Glomerular visceral epithelial cell (primary cell): ENCODE measurements at regions not wholly inside any gene's neighbourhood (a gene's known extent, or its start where the extent isn't known, plus 50 kb on each side); places are given as distances from the start of the nearest gene placed in this dataset.

Experiments used
- DNase-seq: peaks from one replicate; pipeline ENCODE4 v3.0.0-alpha.2; 2016; ENCODE audit errors: extremely low spot score

DNA sequence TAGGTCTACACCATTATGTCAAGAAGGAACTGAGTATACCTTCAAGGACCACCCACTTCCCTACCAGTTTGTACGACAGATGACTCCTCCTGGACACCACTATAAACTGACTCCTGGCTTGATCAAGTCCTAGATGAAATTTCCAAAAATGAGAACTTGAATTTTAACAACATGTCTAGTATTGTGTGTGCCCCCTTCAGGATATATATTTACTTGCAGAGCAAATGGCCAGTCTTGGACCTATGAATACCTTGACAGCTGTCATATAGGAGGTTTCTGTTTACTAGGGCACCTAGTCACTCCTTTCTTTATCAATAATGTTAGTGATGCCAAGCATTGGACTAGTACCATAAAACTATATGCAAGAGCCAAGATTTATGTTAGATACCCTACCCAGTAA is 94.1 kb upstream of the TMEM26 start:
- no peak for DNase-seq

- no peak for DNase-seq
Observed at GRCh38 chr10:61545170-61545569, 92.0 kb upstream of the TMEM26 start.

- no peak for DNase-seq
Observed at GRCh38 chr10:61543831-61544230, 90.7 kb upstream of the TMEM26 start.

DNA sequence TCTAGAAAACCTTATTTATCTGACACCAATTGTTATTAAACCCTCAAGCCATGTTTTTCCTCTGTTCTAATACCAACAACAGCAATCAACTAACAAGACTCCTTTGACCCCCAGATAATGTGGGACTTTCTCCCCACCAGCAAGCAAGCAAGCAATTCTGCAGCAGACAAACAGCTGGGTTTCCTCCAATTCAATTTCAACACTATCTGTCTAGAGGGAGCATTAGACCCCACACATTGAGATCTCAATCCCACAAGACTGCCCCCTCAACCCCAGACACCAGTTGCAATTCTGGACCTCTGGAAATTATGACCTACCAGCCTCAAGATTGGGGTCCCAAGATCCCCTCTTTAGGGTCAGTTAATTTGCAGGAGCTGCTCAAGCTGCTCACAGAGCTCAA is 89.4 kb upstream of the TMEM26 start:
- DNase-seq: no peak

- no peak for DNase-seq
Observed at GRCh38 chr10:61541960-61542359, 88.8 kb upstream of the TMEM26 start.

DNA sequence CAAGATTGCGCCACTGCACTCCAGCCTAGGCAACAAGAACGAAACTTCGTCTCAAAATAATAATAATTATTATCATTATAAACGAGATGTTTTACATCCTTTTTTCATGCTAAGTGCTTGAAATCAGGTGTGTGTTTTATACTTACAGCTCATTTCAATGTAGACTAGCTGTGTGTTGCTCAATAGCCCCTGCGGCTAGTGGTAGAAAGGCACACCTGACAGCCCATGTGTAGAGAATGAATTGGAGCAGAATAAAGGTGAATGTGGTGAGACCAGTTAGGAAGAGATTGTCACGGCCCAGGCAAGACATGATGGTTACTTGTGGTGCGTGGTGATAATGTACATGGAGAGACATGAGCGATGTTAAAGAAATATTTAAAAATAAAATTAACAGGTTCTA is 86.7 kb upstream of the TMEM26 start:
- no peak for DNase-seq

- no peak for DNase-seq
Observed at GRCh38 chr10:61529208-61529607, 76.0 kb upstream of the TMEM26 start.

DNA sequence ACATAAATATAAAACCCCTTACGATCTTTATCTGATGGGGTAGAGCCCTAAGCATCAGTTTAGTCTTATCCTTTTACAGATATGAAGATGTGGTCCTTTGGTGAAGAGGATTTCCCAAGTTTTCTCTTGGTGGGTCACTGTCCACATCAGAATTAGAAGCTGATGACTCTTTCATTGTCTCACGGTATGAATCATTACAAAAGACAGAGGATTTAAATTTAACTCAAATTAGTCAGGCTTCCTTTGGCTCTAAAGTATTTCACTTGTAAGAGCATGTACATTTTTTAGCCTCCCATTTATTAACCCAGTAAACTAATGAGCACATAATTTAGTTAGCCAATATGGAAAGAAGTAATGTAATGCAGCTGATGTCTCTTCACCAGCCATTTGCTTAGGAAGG is 49.9 kb upstream of the TMEM26 start:
- no peak for DNase-seq
